Natural killer cell treated with Interleukin-12 subunit alpha and Interleukin-12 subunit beta and Interleukin-15 and Interleukin-18, amount 100 ng/mL, for 72 hours (primary cell): ENCODE measurements at regions not wholly inside any gene's neighbourhood (a gene's known extent, or its start where the extent isn't known, plus 50 kb on each side); places are given as distances from the start of the nearest gene placed in this dataset.
"Not testable (repeated sequence)": the region's sequence is repeated elsewhere in the genome, so short reads cannot be mapped to it uniquely, and the experiment has no call there.

ENCODE experiments used
- ATAC-seq, 2 donors: fragments of 150-1000 bp; cut with Tn5 transposase in 1 of 2; sonication (Bioruptor Pico), chemical (Tn5 transposase) in 1 of 2; 2 replicates each; pipeline ENCODE4 v1.10.0; 2021
- DNase-seq: peaks from one replicate; pipeline ENCODE4 v3.0.0; 2022; ENCODE audit warnings: low spot score
- H3K27ac Mint-ChIP-seq, 2 donors: 1 replicate in 1 of 2; 2 replicates in 1 of 2; pipeline ENCODE4 v1.8.0; 2022; ENCODE audit warnings: mixed read lengths in 2 of 2, mild to moderate bottlenecking in 1 of 2, moderate library complexity in 1 of 2
- H3K27me3 Mint-ChIP-seq, 2 donors: 1 replicate in 1 of 2; 2 replicates in 1 of 2; pipeline ENCODE4 v1.8.0; 2022; ENCODE audit warnings: mixed read lengths in 2 of 2
- H3K36me3 Mint-ChIP-seq: one replicate; pipeline ENCODE4 v1.8.0; 2022; ENCODE audit warnings: mixed read lengths
- H3K4me1 Mint-ChIP-seq, 2 donors: 1 replicate in 1 of 2; 2 replicates in 1 of 2; pipeline ENCODE4 v1.8.0; 2022; ENCODE audit warnings: low read depth in 2 of 2, mixed read lengths in 2 of 2, mild to moderate bottlenecking in 1 of 2
- H3K4me3 Mint-ChIP-seq: one replicate; pipeline ENCODE4 v1.8.0; 2022; ENCODE audit warnings: mixed read lengths
- H3K9me3 Mint-ChIP-seq: 2 replicates; pipeline ENCODE4 v1.8.0; 2022; ENCODE audit warnings: mixed read lengths

- Mint-ChIP-seq H3K27me3 (peaks cover 29 to 54% of the 10 kb centered on the region in 2 donors), H3K4me3 (no peak overlapping the region), H3K4me1 (no peaks in the 10 kb centered on the region), H3K27ac (no peak overlapping the region), H3K9me3 (peaks cover 18% of the 10 kb centered on the region), H3K36me3 (peaks cover 25% of the 10 kb centered on the region)
- ATAC-seq (no peak), DNase-seq (no peak)
Measured at GRCh38 chr9:7315746-7316145, 483.8 kb downstream of the DMAC1 start.

GRCh38 chr9:7315116-7315515 is 484.5 kb downstream of the DMAC1 start:
- Mint-ChIP-seq H3K9me3 (peaks cover 23% of the 10 kb centered on the region), H3K36me3 (peaks cover 31% of the 10 kb centered on the region), H3K27ac (no peak overlapping the region), H3K4me3 (no peak overlapping the region), H3K27me3 (peaks cover 25 to 49% of the 10 kb centered on the region in 2 donors), H3K4me1 (no peaks in the 10 kb centered on the region)
- DNase-seq (no peak), ATAC-seq (no peak)

- peaks cover 30% of the 10 kb centered on the region for H3K9me3 Mint-ChIP-seq
- peaks cover 17 to 37% of the 10 kb centered on the region in 2 donors for H3K27me3 Mint-ChIP-seq
- H3K27ac Mint-ChIP-seq, result no peak overlapping the region
- peaks cover 47% of the 10 kb centered on the region for H3K36me3 Mint-ChIP-seq
- no peaks in the 10 kb centered on the region for H3K4me1 Mint-ChIP-seq
- ATAC-seq (no peak), DNase-seq (no peak)
- no peak overlapping the region for H3K4me3 Mint-ChIP-seq
Measured at GRCh38 chr9:7313389-7313788, 486.2 kb downstream of the DMAC1 start.

GRCh38 chr9:7309051-7309450 is 490.5 kb downstream of the DMAC1 start:
- DNase-seq, H3K27ac Mint-ChIP-seq, H3K4me3 Mint-ChIP-seq, H3K4me1 Mint-ChIP-seq, ATAC-seq: not testable (repeated sequence)
- peaks cover 50% of the 10 kb centered on the region for H3K36me3 Mint-ChIP-seq
- H3K9me3 Mint-ChIP-seq, result peaks cover 46% of the 10 kb centered on the region
- peaks cover 38 to 53% of the 10 kb centered on the region in 2 donors for H3K27me3 Mint-ChIP-seq

- peaks cover 32% of the 10 kb centered on the region for H3K9me3 Mint-ChIP-seq
- H3K27ac Mint-ChIP-seq, result no peak overlapping the region
- DNase-seq (no peak), ATAC-seq (no peak)
- H3K4me1 Mint-ChIP-seq, result no peaks in the 10 kb centered on the region
- no peak overlapping the region for H3K4me3 Mint-ChIP-seq
- H3K27me3 Mint-ChIP-seq, result peaks cover 42 to 54% of the 10 kb centered on the region in 2 donors
- peaks cover 30% of the 10 kb centered on the region for H3K36me3 Mint-ChIP-seq
Measured at GRCh38 chr9:7305677-7306076, 493.9 kb downstream of the DMAC1 start.

- Mint-ChIP-seq H3K27ac (no peak overlapping the region), H3K27me3 (peaks cover 42 to 54% of the 10 kb centered on the region in 2 donors)
- ATAC-seq, result no peak
Measured at GRCh38 chr9:7304627-7304995, 495.0 kb downstream of the DMAC1 start.

GRCh38 chr9:7303907-7304626 is 495.5 kb downstream of the DMAC1 start:
- Mint-ChIP-seq H3K9me3 (peaks cover 24% of the 10 kb centered on the region), H3K4me3 (no peak overlapping the region), H3K36me3 (peaks cover 15% of the 10 kb centered on the region), H3K4me1 (no peaks in the 10 kb centered on the region), H3K27ac (no peak overlapping the region), H3K27me3 (peaks cover 42 to 54% of the 10 kb centered on the region in 2 donors)
- ATAC-seq (no peak), DNase-seq (no peak)

More at GRCh38 chr9:7304627-7304995, 495.0 kb downstream of the DMAC1 start:
- H3K4me3 Mint-ChIP-seq, result no peak overlapping the region
- H3K4me1 Mint-ChIP-seq, result no peaks in the 10 kb centered on the region
- peaks cover 20% of the 10 kb centered on the region for H3K36me3 Mint-ChIP-seq
- peaks cover 24% of the 10 kb centered on the region for H3K9me3 Mint-ChIP-seq
- DNase-seq, result no peak

GRCh38 chr9:7300484-7300883 is 499.1 kb downstream of the DMAC1 start:
- Mint-ChIP-seq H3K4me1 (peaks cover 15 to 21% of the 10 kb centered on the region in 2 donors), H3K9me3 (peaks cover 9% of the 10 kb centered on the region), H3K4me3 (no peak overlapping the region), H3K36me3 (peaks cover 5% of the 10 kb centered on the region), H3K27me3 (peaks cover 29 to 58% of the 10 kb centered on the region in 2 donors), H3K27ac (no peak overlapping the region)
- DNase-seq (no peak), ATAC-seq (no peak)

- H3K4me1 Mint-ChIP-seq, result peaks cover 15 to 23% of the 10 kb centered on the region in 2 donors
- peak overlapping the region in 1 of 2 donors; percentile 0 for H3K27ac Mint-ChIP-seq
- ATAC-seq (peak; percentile 94 to 95), DNase-seq (peak; percentile 73)
- peaks cover 5% of the 10 kb centered on the region for H3K36me3 Mint-ChIP-seq
- H3K9me3 Mint-ChIP-seq, result peaks cover 3% of the 10 kb centered on the region
- peaks cover 22 to 56% of the 10 kb centered on the region in 2 donors for H3K27me3 Mint-ChIP-seq
- H3K4me3 Mint-ChIP-seq, result peak overlapping the region; percentile 14
Measured at GRCh38 chr9:7298123-7298522, 501.5 kb downstream of the DMAC1 start.

GRCh38 chr9:7297521-7297920 is 502.1 kb downstream of the DMAC1 start:
- DNase-seq (no peak), ATAC-seq (peak in 1 of 2 donors; percentile 5)
- peaks cover 2% of the 10 kb centered on the region for H3K9me3 Mint-ChIP-seq
- H3K4me3 Mint-ChIP-seq, result peak overlapping the region; percentile 14
- H3K27ac Mint-ChIP-seq, result no peak overlapping the region
- H3K4me1 Mint-ChIP-seq, result peaks cover 21 to 28% of the 10 kb centered on the region in 2 donors
- H3K36me3 Mint-ChIP-seq, result peaks cover 3% of the 10 kb centered on the region
- H3K27me3 Mint-ChIP-seq, result peaks cover 22 to 55% of the 10 kb centered on the region in 2 donors

- Mint-ChIP-seq H3K4me3 (no peak overlapping the region), H3K9me3 (no peaks in the 10 kb centered on the region), H3K4me1 (peaks cover 15 to 20% of the 10 kb centered on the region in 2 donors), H3K36me3 (no peaks in the 10 kb centered on the region), H3K27ac (no peak overlapping the region), H3K27me3 (peaks cover 31 to 66% of the 10 kb centered on the region in 2 donors)
- DNase-seq (no peak), ATAC-seq (peak; percentile 66 to 75)
Measured at GRCh38 chr9:7293091-7293490, 506.5 kb downstream of the DMAC1 start.

- Mint-ChIP-seq H3K4me3 (no peak overlapping the region), H3K27ac (no peak overlapping the region), H3K9me3 (no peaks in the 10 kb centered on the region), H3K36me3 (no peaks in the 10 kb centered on the region), H3K27me3 (peaks cover 51 to 74% of the 10 kb centered on the region in 2 donors), H3K4me1 (peaks cover 6 to 7% of the 10 kb centered on the region in 2 donors)
- no peak for DNase-seq
- no peak for ATAC-seq
Measured at GRCh38 chr9:7289773-7290172, 509.8 kb downstream of the DMAC1 start.

GRCh38 chr9:7287986-7288385 is 511.6 kb downstream of the DMAC1 start:
- peaks cover 3 to 4% of the 10 kb centered on the region in 2 donors for H3K4me1 Mint-ChIP-seq
- no peak overlapping the region for H3K4me3 Mint-ChIP-seq
- H3K27me3 Mint-ChIP-seq, result peaks cover 41 to 57% of the 10 kb centered on the region in 2 donors
- no peaks in the 10 kb centered on the region for H3K9me3 Mint-ChIP-seq
- H3K36me3 Mint-ChIP-seq, result no peaks in the 10 kb centered on the region
- no peak overlapping the region for H3K27ac Mint-ChIP-seq
- no peak for DNase-seq
- no peak for ATAC-seq

- ATAC-seq, result no peak
Measured at GRCh38 chr9:7287065-7287464, 512.5 kb downstream of the DMAC1 start.

More at GRCh38 chr9:7287065-7287464, 512.5 kb downstream of the DMAC1 start:
- H3K4me3 Mint-ChIP-seq, result no peak overlapping the region
- no peak for DNase-seq
- peaks cover 7% of the 10 kb centered on the region for H3K36me3 Mint-ChIP-seq
- peaks cover 48 to 59% of the 10 kb centered on the region in 2 donors for H3K27me3 Mint-ChIP-seq
- H3K9me3 Mint-ChIP-seq, result peaks cover 3% of the 10 kb centered on the region
- no peak overlapping the region for H3K27ac Mint-ChIP-seq
- no peaks in the 10 kb centered on the region for H3K4me1 Mint-ChIP-seq
